Trophoblast cell (in vitro differentiated cells and primary cell): ENCODE measurements at regions not wholly inside any gene's neighbourhood (a gene's known extent, or its start where the extent isn't known, plus 50 kb on each side); places are given as distances from the start of the nearest gene placed in this dataset.

Experiments
- DNase-seq, 2 donors: peaks; one replicate each; pipeline ENCODE4 v3.0.0-alpha.2; 2016
- H2AFZ ChIP-seq: 2 replicates; pipeline ENCODE4 v1.6.1; 2013; ENCODE audit warnings: low read length, moderate library complexity, mild to moderate bottlenecking; ENCODE audit not compliant: insufficient read depth, poor library complexity
- H2AK5ac ChIP-seq: 2 replicates; pipeline ENCODE4 v1.6.1; 2013; ENCODE audit warnings: mild to moderate bottlenecking, low read length
- H2BK120ac ChIP-seq: 2 replicates; pipeline ENCODE4 v1.6.1; 2013; ENCODE audit warnings: low read length, mild to moderate bottlenecking, moderate library complexity; ENCODE audit not compliant: insufficient read depth, poor library complexity
- H2BK12ac ChIP-seq: 2 replicates; pipeline ENCODE4 v1.6.1; 2013; ENCODE audit warnings: mild to moderate bottlenecking, low read length, moderate library complexity
- H2BK5ac ChIP-seq: 2 replicates; pipeline ENCODE4 v1.6.1; 2013; ENCODE audit warnings: low read length, low read depth, moderate library complexity, mild to moderate bottlenecking; ENCODE audit not compliant: poor library complexity
- H3K14ac ChIP-seq: 2 replicates; pipeline ENCODE4 v1.6.1; 2013; ENCODE audit warnings: mild to moderate bottlenecking, low read length
- H3K18ac ChIP-seq: 2 replicates; pipeline ENCODE4 v1.6.1; 2013; ENCODE audit warnings: mild to moderate bottlenecking, low read length
- H3K23ac ChIP-seq: 2 replicates; pipeline ENCODE4 v1.6.1; 2013; ENCODE audit warnings: low read length
- H3K27ac ChIP-seq: 2 replicates; pipeline ENCODE4 v1.5.1; 2013; ENCODE audit warnings: low read depth, mild to moderate bottlenecking, inconsistent platforms, low read length, moderate library complexity
- H3K27me3 ChIP-seq: 2 replicates; pipeline ENCODE4 v1.6.1; 2013; ENCODE audit warnings: inconsistent platforms, mild to moderate bottlenecking, low read length, moderate library complexity; ENCODE audit not compliant: insufficient read depth
- H3K36me3 ChIP-seq, 2 experiments: 1 replicate in 1 of 2; 2 replicates in 1 of 2; pipeline ENCODE4 v1.6.1; 2013; ENCODE audit warnings: low read length in 2 of 2, mild to moderate bottlenecking in 2 of 2, moderate library complexity in 1 of 2; ENCODE audit not compliant: insufficient read depth in 2 of 2, control insufficient read depth in 1 of 2
- H3K4ac ChIP-seq: 2 replicates; pipeline ENCODE4 v1.6.1; 2013; ENCODE audit warnings: low read depth, mild to moderate bottlenecking, low read length, moderate library complexity
- H3K4me1 ChIP-seq, 2 experiments: 1 replicate in 1 of 2; 2 replicates in 1 of 2; pipeline ENCODE4 v1.6.1; 2013; ENCODE audit warnings: low read length in 2 of 2, mild to moderate bottlenecking in 2 of 2, moderate library complexity in 1 of 2; ENCODE audit not compliant: insufficient read depth in 2 of 2, control insufficient read depth in 1 of 2
- H3K4me2 ChIP-seq: 2 replicates; pipeline ENCODE4 v1.6.1; 2013; ENCODE audit warnings: inconsistent platforms, mild to moderate bottlenecking, low read length, moderate library complexity
- H3K4me3 ChIP-seq: 2 replicates; pipeline ENCODE4 v1.5.1; 2013; ENCODE audit warnings: mild to moderate bottlenecking, low read depth, low read length, inconsistent platforms
- H3K79me1 ChIP-seq: one replicate; pipeline ENCODE4 v1.6.1; 2013; ENCODE audit warnings: low read length
- H3K79me2 ChIP-seq: 2 replicates; pipeline ENCODE4 v1.6.1; 2013; ENCODE audit warnings: low read length, mild to moderate bottlenecking; ENCODE audit not compliant: control insufficient read depth, insufficient read depth, poor library complexity
- H3K9ac ChIP-seq: 2 replicates; pipeline ENCODE4 v1.6.1; 2013; ENCODE audit warnings: mild to moderate bottlenecking, low read length
- H3K9me3 ChIP-seq: 2 replicates; pipeline ENCODE4 v1.6.1; 2013; ENCODE audit warnings: low read depth, mild to moderate bottlenecking, control low read depth, inconsistent platforms, low read length; ENCODE audit not compliant: insufficient read depth
- H4K12ac ChIP-seq: 2 replicates; pipeline ENCODE4 v1.6.1; 2013; ENCODE audit warnings: low read depth, mild to moderate bottlenecking, low read length, moderate library complexity
- H4K8ac ChIP-seq: 2 replicates; pipeline ENCODE4 v1.6.1; 2013; ENCODE audit warnings: low read depth, mild to moderate bottlenecking, low read length, moderate library complexity
- H4K91ac ChIP-seq: one replicate; pipeline ENCODE4 v1.6.1; 2013; ENCODE audit warnings: low read depth, mild to moderate bottlenecking, low read length, moderate library complexity
- WGBS: extraction: QIAGEN DNeasy Blood & Tissue Kit; methylation state at CpG from one replicate; pipeline ENCODE4 v1.1.7; 2013; ENCODE audit warnings: missing lambda C conversion rate; ENCODE audit not compliant: insufficient read length, insufficient coverage; ENCODE audit errors: extremely low coverage; 5-methylcytosine and 5-hydroxymethylcytosine counted together

GRCh38 chr9:109923471-109923760 is 143.4 kb downstream of the PALM2AKAP2 start:
- H3K23ac ChIP-seq, result no peak overlapping the region
- no peak overlapping the region for H2AFZ ChIP-seq
- no peak overlapping the region for H3K18ac ChIP-seq
- H3K4me3 ChIP-seq, result no peak overlapping the region
- no peak overlapping the region for H2AK5ac ChIP-seq
- H3K9me3 ChIP-seq, result no peaks in the 10 kb centered on the region
- H3K36me3 ChIP-seq, result peaks cover 0 to 3% of the 10 kb centered on the region in 2 experiments
- H3K4me2 ChIP-seq, result no peak overlapping the region
- H2BK5ac ChIP-seq, result no peak overlapping the region
- no peak overlapping the region for H3K14ac ChIP-seq
- no peak overlapping the region for H2BK120ac ChIP-seq
- H3K4me1 ChIP-seq, result no peaks in the 10 kb centered on the region
- H3K27me3 ChIP-seq, result no peaks in the 10 kb centered on the region
- DNase-seq, result no peak
- H4K12ac ChIP-seq, result no peak overlapping the region
- H2BK12ac ChIP-seq, result no peak overlapping the region
- H3K9ac ChIP-seq, result no peak overlapping the region
- no peak overlapping the region for H3K4ac ChIP-seq
- no peaks in the 10 kb centered on the region for H3K79me1 ChIP-seq
- H3K79me2 ChIP-seq, result no peaks in the 10 kb centered on the region
- no peak overlapping the region for H4K91ac ChIP-seq
- no peak overlapping the region for H3K27ac ChIP-seq
- no peak overlapping the region for H4K8ac ChIP-seq
- no CpG with 5 or more reads among the region's 5 CpGs for WGBS

GRCh38 chr9:109923806-109924205 is 143.8 kb downstream of the PALM2AKAP2 start:
- H3K4ac ChIP-seq, result no peak overlapping the region
- H2AFZ ChIP-seq, result no peak overlapping the region
- WGBS, result no CpG with 5 or more reads among the region's 3 CpGs

GRCh38 chr9:109925799-109926198 is 145.8 kb downstream of the PALM2AKAP2 start:
- Histone ChIP-seq H2BK5ac (no peak overlapping the region), H3K14ac (no peak overlapping the region), H3K36me3 (peaks cover 0 to 3% of the 10 kb centered on the region in 2 experiments), H3K4me2 (no peak overlapping the region), H3K27ac (no peak overlapping the region), H2BK120ac (no peak overlapping the region), H4K12ac (no peak overlapping the region), H2BK12ac (no peak overlapping the region), H3K4me1 (no peaks in the 10 kb centered on the region), H4K91ac (no peak overlapping the region), H3K18ac (no peak overlapping the region), H3K79me1 (no peaks in the 10 kb centered on the region), H3K4ac (no peak overlapping the region), H2AK5ac (no peak overlapping the region), H3K27me3 (no peaks in the 10 kb centered on the region), H4K8ac (no peak overlapping the region), H3K9ac (no peak overlapping the region), H3K79me2 (no peaks in the 10 kb centered on the region), H3K23ac (no peak overlapping the region), H3K4me3 (no peak overlapping the region), H3K9me3 (no peaks in the 10 kb centered on the region), H2AFZ (no peak overlapping the region)
- no peak for DNase-seq
- no CpG with 5 or more reads among the region's 2 CpGs for WGBS

More at GRCh38 chr9:109923806-109924205, 143.8 kb downstream of the PALM2AKAP2 start:
- Histone ChIP-seq H4K91ac (no peak overlapping the region), H3K27me3 (no peaks in the 10 kb centered on the region), H2BK120ac (no peak overlapping the region), H2BK5ac (no peak overlapping the region), H3K4me3 (no peak overlapping the region), H3K9me3 (no peaks in the 10 kb centered on the region), H3K36me3 (peaks cover 0 to 3% of the 10 kb centered on the region in 2 experiments), H3K23ac (no peak overlapping the region), H3K79me2 (no peaks in the 10 kb centered on the region), H3K27ac (no peak overlapping the region), H2AK5ac (no peak overlapping the region), H3K79me1 (no peaks in the 10 kb centered on the region), H2BK12ac (no peak overlapping the region), H4K12ac (no peak overlapping the region), H4K8ac (no peak overlapping the region), H3K4me2 (no peak overlapping the region), H3K9ac (no peak overlapping the region), H3K14ac (no peak overlapping the region), H3K18ac (no peak overlapping the region), H3K4me1 (no peaks in the 10 kb centered on the region)
- DNase-seq, result no peak

- no peaks in the 10 kb centered on the region for H3K79me1 ChIP-seq
- no peaks in the 10 kb centered on the region for H3K4me1 ChIP-seq
Observed at GRCh38 chr9:109926421-109926869, 146.4 kb downstream of the PALM2AKAP2 start.

More at GRCh38 chr9:109926421-109926869, 146.4 kb downstream of the PALM2AKAP2 start:
- no peak overlapping the region for H2AK5ac ChIP-seq
- no peak overlapping the region for H3K27ac ChIP-seq
- no peak overlapping the region for H3K4me2 ChIP-seq
- H3K79me2 ChIP-seq, result no peaks in the 10 kb centered on the region
- no peak overlapping the region for H2BK120ac ChIP-seq
- H3K9ac ChIP-seq, result no peak overlapping the region
- no peak for DNase-seq
- no peaks in the 10 kb centered on the region for H3K9me3 ChIP-seq
- H4K12ac ChIP-seq, result no peak overlapping the region
- no peak overlapping the region for H4K91ac ChIP-seq
- no CpG with 5 or more reads among the region's 3 CpGs for WGBS
- no peak overlapping the region for H2BK12ac ChIP-seq
- no peak overlapping the region for H3K4me3 ChIP-seq
- H3K27me3 ChIP-seq, result no peaks in the 10 kb centered on the region
- H3K18ac ChIP-seq, result no peak overlapping the region
- no peak overlapping the region for H3K23ac ChIP-seq
- H4K8ac ChIP-seq, result no peak overlapping the region
- H3K4ac ChIP-seq, result no peak overlapping the region
- H3K14ac ChIP-seq, result no peak overlapping the region
- no peak overlapping the region for H2AFZ ChIP-seq
- H3K36me3 ChIP-seq, result peaks cover 0 to 3% of the 10 kb centered on the region in 2 experiments
- H2BK5ac ChIP-seq, result no peak overlapping the region
